Heart right ventricle (tissue), 16 donors: ENCODE measurements at regions not wholly inside any gene's neighbourhood (a gene's known extent, or its start where the extent isn't known, plus 50 kb on each side); places are given as distances from the start of the nearest gene placed in this dataset.

Experiments
- ATAC-seq, 8 donors: fragments of 200-7000 bp; cut with Tn5 transposase; one replicate each; pipeline ENCODE4 v1.9.1; 2020; ENCODE audit warnings: mild to moderate bottlenecking in 8 of 8, moderate library complexity in 8 of 8, moderate number of reproducible peaks in 1 of 8
- DNase-seq, 2 donors: peaks; one replicate each; pipeline ENCODE4 v3.0.0-alpha.2; 2020
- H3K27ac ChIP-seq, 10 donors: fragments of 200-600 bp; sonication (generic) in 2 of 10; one replicate each; pipeline versions ENCODE4 v1.5.0 to v1.8.0; 2020 to 2022; ENCODE audit warnings: mild to moderate bottlenecking in 3 of 10
- H3K27me3 ChIP-seq, 7 donors: fragments of 200-600 bp; one replicate each; pipeline ENCODE4 v1.8.0; 2021 to 2022; ENCODE audit warnings: mild to moderate bottlenecking in 2 of 7
- H3K36me3 ChIP-seq, 9 donors: fragments of 200-600 bp; sonication (generic) in 1 of 9; one replicate each; pipeline versions ENCODE4 v1.5.0 to v1.8.0; 2020 to 2022; ENCODE audit warnings: mild to moderate bottlenecking in 2 of 9
- H3K4me1 ChIP-seq, 9 donors: fragments of 200-600 bp; sonication (generic) in 1 of 9; one replicate each; pipeline versions ENCODE4 v1.5.0 to v1.8.0; 2020 to 2022; ENCODE audit warnings: mild to moderate bottlenecking in 4 of 9
- H3K4me3 ChIP-seq, 10 donors: fragments of 200-600 bp; sonication (generic) in 2 of 10; one replicate each; pipeline versions ENCODE4 v1.5.0 to v1.8.0; 2020 to 2022; ENCODE audit warnings: mild to moderate bottlenecking in 7 of 10, moderate library complexity in 2 of 10
- H3K9me3 ChIP-seq, 11 donors: fragments of 200-600 bp in 10 of 11; sonication (generic) in 2 of 11; one replicate each; pipeline versions ENCODE4 v1.5.0 to v1.8.0; 2013 to 2022; ENCODE audit warnings: mild to moderate bottlenecking in 2 of 11, control low read depth in 1 of 11, moderate library complexity in 1 of 11
- WGBS, 2 donors: extraction: QIAGEN DNeasy Blood & Tissue Kit; methylation state at CpG; one replicate each; pipeline ENCODE4 v1.1.7; 2013; ENCODE audit warnings: inconsistent platforms in 1 of 2; 5-methylcytosine and 5-hydroxymethylcytosine counted together
- intact Hi-C, 10 donors: fragments of 100-400 bp; cut with DNase I; formaldehyde crosslinking; loops; one replicate each; pipeline versions ENCODE4 v1.11.1 to v1.14.2; 2022
- TF ChIP-seq, protein P1 (sequence below), 9 donors: fragments of 200-600 bp; sonication (generic) in 2 of 9; IDR thresholded peaks; one replicate each; pipeline versions ENCODE4 v1.5.0 to v1.8.0; 2021 to 2022; ENCODE audit warnings: antibody characterized with exemption in 9 of 9, mild to moderate bottlenecking in 5 of 9, moderate library complexity in 1 of 9
- donor health status: Arrhythmogenic right ventricular cardiomyopathy.
- donor health status: ischemic (EF 13 %, LVEDD 7.1; RV severe dilation, severe dysfunction).
- donor health status: healthy with polysubstance abuse.
- donor health status: DM: no; HTN: yes; CAD: no.
- donor health status: DM: no; HTN: no; CAD: no.
- donor health status: ischemic (EF 25% LVEDD 6.9; RV normal size, moderate dysfunction).
- donor health status: ischemic (EF 25% LVEDD 5.7; RV mildly dilated, moderate dysfunction).
- donor health status: healthy.
- donor health status: DM: yes; HTN: yes; CAD: no.
- donor health status: Ischemic cardiomyopathy.
- donor health status: ischemic (EF 35%, LVEDD 5.7; RV mildly dilated, moderate dysfunction).
- donor health status: nonischemic (EF 11% LVEDD 7.7; RV severe dilation, severe dysfunction).
- donor health status: DM: yes; HTN: yes; CAD: no.
- donor health status: PGD.
- donor health status: ischemic (EF 29% LVEDD 5.4; RV normal size, mild dysfunction).
- donor health status: nonischemic (EF 23%, LVEDD 6.1; RV moderate dilation, normal function).

DNA sequence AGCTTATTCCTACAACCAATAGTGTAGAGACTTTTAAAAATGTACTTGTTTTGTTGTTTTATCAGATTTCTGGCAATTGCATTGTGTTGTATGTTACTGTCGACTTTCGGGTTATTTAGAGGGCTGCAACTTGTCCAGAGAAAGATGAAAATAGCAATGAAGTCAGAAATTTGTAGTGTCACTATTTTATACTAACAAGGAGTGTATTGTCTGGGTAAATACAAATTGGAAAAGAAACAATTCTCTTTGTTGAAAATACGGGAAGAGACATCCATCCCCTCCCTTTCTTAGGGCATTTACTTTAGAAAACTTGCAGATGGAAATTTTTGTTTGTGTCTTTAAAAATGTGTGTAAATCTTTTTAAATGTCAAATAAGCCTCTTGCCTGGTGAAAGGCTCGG, 792.0 kb downstream of the PCDH18 start:
- no peak for DNase-seq
- Histone ChIP-seq H3K27ac (no peak overlapping the region), H3K27me3 (no peaks in the 10 kb centered on the region), H3K36me3 (no peaks in the 10 kb centered on the region), H3K4me1 (no peaks in the 10 kb centered on the region), H3K9me3 (peaks cover 0 to 12% (median 0%) of the 10 kb centered on the region in 11 donors), H3K4me3 (no peak overlapping the region)
- 68 to 75% methylated on average over 4 of the region's 4 CpGs for WGBS, 2 donors
- no peak for ATAC-seq
- intact Hi-C loops = no loop called here
- TF ChIP-seq, protein P1, sequence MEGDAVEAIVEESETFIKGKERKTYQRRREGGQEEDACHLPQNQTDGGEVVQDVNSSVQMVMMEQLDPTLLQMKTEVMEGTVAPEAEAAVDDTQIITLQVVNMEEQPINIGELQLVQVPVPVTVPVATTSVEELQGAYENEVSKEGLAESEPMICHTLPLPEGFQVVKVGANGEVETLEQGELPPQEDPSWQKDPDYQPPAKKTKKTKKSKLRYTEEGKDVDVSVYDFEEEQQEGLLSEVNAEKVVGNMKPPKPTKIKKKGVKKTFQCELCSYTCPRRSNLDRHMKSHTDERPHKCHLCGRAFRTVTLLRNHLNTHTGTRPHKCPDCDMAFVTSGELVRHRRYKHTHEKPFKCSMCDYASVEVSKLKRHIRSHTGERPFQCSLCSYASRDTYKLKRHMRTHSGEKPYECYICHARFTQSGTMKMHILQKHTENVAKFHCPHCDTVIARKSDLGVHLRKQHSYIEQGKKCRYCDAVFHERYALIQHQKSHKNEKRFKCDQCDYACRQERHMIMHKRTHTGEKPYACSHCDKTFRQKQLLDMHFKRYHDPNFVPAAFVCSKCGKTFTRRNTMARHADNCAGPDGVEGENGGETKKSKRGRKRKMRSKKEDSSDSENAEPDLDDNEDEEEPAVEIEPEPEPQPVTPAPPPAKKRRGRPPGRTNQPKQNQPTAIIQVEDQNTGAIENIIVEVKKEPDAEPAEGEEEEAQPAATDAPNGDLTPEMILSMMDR (IDR thresholded peaks at IDR 0.05) = no peak

DNA sequence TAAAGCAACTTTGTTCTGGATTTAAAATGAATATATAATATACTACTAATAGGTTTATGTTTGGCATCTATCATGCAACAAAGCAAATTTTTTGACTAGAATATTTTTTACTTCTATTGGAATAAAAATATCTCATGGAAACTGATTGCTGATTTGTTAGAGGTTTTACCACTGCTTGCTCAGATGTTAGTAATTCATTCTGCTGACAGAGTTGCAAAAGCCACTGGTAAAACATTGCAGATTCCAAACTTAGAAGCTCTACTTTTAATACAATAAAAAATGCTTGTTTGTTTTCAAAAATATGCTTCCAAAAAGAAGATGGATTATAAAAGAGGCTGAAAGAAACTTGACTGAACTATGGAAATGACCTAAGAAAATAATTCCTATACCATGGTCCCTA, 795.2 kb downstream of the PCDH18 start:
- Histone ChIP-seq H3K27me3 (no peaks in the 10 kb centered on the region), H3K9me3 (no peaks in the 10 kb centered on the region), H3K4me1 (no peaks in the 10 kb centered on the region), H3K4me3 (no peak overlapping the region), H3K27ac (no peak overlapping the region), H3K36me3 (no peaks in the 10 kb centered on the region)
- intact Hi-C loops = no loop called here
- TF ChIP-seq, protein P1 (IDR thresholded peaks at IDR 0.05) = no peak
- DNase-seq = no peak
- ATAC-seq = no peak

DNA sequence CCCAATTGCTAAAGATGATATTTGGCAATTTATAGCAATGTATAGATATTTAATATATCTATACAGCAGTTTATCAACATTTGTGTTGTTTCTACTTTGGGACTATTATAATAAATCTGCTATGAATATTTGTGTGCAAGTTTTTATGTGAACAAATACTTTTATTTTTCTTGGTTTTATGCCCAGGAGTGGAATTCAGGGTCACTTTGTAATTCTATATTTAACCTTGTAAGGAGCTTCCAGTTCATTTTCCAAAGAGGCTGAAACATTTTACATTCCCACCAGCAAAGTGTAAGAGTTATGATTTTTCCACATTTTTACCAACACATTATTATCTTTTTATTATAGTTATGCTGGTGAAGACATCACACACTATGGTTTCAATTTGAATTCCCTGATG, 801.3 kb downstream of the PCDH18 start:
- H3K36me3 ChIP-seq = no peaks in the 10 kb centered on the region
- H3K9me3 ChIP-seq = no peaks in the 10 kb centered on the region
- no peak overlapping the region for H3K27ac ChIP-seq
- intact Hi-C loops = no loop called here
- ATAC-seq (no peak), DNase-seq (no peak)
- H3K4me3 ChIP-seq = no peak overlapping the region
- TF ChIP-seq, protein P1 (IDR thresholded peaks at IDR 0.05) = no peak
- no peaks in the 10 kb centered on the region for H3K27me3 ChIP-seq
- H3K4me1 ChIP-seq = no peaks in the 10 kb centered on the region

DNA sequence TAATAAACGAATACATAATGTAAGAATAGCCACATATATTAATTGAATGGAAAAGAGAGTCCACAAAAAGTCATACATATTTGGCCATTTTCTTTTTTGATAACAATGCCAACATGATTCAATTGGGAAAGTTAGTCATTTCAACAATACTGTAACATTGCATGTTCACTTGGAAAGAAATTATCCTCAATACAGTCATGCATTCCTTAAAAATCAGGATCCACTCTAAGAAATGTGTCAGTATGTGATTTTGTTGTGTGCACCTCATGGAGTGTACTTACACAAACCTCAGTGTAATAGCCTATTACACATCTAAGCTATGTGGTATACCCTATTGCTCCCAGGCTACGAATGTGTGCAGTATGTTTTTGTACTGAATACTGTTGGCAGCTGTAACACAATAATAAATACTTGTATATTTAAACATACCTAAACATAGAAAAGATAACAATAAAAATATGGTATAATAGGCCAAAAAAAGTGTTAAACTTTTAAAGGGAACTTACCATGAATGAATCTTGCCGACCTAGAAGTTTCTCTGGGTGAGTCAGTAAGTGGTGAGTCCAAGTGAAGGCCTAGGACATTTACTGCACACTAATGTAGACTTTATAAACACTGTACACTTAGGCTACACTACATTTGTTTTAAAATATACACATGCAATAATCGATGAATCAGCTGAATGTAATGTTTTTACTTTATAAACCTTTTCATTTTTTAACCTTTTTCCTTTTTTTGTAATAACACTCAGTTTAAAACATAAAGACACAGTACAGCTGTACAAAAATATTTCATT, 806.8 kb downstream of the PCDH18 start:
- WGBS, 2 donors = 67 to 73% methylated on average over 4 of the region's 4 CpGs
- Histone ChIP-seq H3K4me3 (no peak overlapping the region), H3K4me1 (no peaks in the 10 kb centered on the region), H3K36me3 (no peaks in the 10 kb centered on the region), H3K27me3 (no peaks in the 10 kb centered on the region), H3K27ac (no peak overlapping the region), H3K9me3 (no peaks in the 10 kb centered on the region)
- ATAC-seq (no peak), DNase-seq (no peak)
- intact Hi-C loops = no loop called here
- TF ChIP-seq, protein P1 (IDR thresholded peaks at IDR 0.05) = no peak
